GM21360 (cell line): ENCODE measurements at regions not wholly inside any gene's neighbourhood (a gene's known extent, or its start where the extent isn't known, plus 50 kb on each side); places are given as distances from the start of the nearest gene placed in this dataset.
A peak's percentile ranks its signal among the peaks of the same experiment; 100 is the strongest.

Experiments
- ATAC-seq: cut with Tn5 transposase; IDR thresholded peaks from one replicate; pipeline ENCODE4 v1.9.1; 2021; ENCODE audit warnings: mild to moderate bottlenecking, moderate library complexity; ENCODE audit not compliant: unreplicated experiment

- no peak for ATAC-seq
Observed at GRCh38 chr9:7996558-7996957, 197.0 kb upstream of the DMAC1 start.

DNA sequence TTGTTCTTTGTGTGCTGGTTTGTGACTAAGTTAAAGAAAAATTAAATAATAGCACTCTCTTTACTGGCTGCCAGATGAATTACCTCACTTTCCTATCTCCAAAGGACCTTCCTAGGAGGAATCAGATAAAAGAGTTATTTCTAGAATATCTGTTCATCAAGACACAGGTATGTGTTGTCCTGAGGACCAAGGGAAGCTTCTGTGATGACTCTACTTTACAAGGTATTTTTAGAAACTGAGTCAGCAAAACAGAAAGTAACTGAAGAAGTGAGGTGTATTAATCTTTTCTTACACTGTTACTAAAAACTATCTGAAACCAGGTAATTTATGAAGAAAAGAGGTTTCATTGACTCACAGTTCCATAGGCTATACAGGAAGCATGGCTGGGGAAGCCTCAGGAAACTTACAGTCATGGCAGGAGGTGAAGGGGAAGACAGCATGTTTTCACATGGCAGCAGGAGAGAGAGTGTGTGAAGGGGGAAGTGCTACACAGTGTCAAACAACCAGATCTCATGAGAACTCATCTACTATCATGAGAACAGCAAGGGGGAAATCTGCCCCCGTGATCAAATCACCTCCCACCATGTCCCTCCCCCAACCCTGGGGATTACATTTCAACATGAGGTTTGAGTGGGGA, 189.2 kb upstream of the DMAC1 start:
- ATAC-seq, result peak; percentile 69

- no peak for ATAC-seq
Observed at GRCh38 chr9:7984692-7985091, 185.1 kb upstream of the DMAC1 start.

DNA sequence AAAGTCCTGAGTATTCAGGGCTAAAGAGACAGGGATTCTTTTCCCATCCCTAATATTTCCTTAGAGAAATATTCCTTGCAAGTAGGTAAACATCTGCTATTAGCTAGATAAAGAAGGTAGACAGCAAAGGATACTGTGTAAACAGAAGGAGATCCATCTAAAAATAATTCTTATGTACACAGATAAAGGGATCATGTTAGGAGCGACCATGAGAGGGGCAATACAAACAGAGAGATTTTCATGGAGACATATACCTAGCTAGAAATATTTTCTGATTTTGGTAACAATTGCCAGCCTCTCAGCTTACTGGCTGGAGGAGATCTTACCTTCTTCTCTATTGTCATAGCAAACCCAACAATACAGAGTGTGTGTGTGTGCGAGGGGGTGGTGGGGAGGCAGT, 184.6 kb upstream of the DMAC1 start:
- no peak for ATAC-seq

DNA sequence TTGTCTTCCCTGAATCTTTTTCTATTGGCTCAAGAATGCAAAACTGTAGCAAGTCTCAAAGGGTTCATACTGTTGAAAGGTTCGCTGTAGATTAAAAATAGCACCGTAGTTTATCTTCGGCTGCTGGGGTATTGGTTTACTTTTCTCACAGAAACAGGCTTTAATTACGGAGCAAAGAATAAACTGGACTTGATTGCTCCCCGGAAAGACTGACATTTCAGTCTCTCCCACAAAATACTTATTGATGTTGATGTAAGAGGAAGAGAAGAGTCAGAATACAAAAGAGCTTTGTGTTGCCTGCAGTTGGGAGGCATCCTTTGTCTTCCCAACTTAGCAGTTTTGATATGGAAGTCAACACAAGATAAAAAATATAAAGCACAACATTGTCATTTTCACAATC, 183.9 kb upstream of the DMAC1 start:
- no peak for ATAC-seq

DNA sequence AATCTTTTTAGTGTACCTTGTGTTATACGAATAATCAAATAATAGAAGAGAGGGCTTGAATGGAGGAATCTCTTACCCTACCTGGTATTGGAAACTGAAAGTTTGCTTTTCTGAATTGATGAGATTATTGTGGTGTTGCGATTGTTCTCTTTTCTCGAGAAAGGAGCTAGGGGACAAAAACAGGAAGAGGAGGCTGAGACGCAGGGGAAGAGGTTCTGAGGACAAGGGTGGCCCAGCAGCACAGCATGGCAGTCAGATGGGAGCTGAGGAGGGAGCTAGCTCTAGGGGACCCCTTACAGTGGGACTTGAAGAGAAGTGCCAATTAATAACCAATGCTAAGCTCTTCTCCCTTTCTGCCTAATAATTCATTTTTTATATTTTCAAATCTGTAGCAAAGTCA, 183.3 kb upstream of the DMAC1 start:
- ATAC-seq, result no peak

- ATAC-seq, result no peak
Observed at GRCh38 chr9:7980691-7981289, 181.2 kb upstream of the DMAC1 start.

- ATAC-seq, result no peak
Observed at GRCh38 chr9:7980041-7980440, 180.5 kb upstream of the DMAC1 start.

DNA sequence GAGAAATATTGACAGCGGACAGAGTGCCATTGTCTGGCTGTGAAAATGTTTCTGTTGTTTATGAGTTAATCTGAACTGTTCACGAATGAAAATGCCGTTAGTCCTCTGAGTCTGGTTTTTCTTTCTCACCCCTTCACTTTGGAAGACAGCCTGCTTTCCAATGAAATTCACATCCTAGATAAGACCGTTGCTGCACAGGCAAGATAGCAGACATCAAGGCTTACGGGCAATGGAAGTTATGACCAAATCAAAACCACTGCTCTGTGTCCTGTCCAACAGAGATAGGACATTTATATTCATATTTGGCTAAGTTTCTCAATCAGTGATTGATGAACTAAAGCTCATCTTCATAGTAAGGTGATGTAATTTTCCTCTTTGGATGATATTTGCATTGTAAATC, 180.0 kb upstream of the DMAC1 start:
- ATAC-seq, result no peak

DNA sequence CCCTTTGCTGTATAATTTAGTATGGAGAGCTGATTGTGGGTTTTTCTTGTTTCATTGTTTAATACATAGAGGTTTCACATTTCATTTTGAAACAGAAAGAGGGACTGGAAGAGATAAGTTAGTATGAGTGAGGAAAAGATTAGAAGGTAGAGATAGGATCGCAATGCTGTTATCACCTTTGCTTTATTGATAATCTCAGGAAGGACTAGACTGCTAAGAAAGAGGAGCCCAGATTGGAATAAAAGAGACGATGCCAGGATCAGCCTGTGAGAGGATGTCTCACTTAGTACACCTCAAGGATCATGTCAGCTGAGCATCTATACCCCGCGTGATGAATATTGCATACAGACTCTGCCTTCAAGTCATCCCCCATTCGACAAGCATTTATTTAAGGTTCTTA, 178.0 kb upstream of the DMAC1 start:
- no peak for ATAC-seq

GRCh38 chr9:7976856-7977255, 177.3 kb upstream of the DMAC1 start:
- ATAC-seq, result no peak

- peak; percentile 97 for ATAC-seq
Observed at GRCh38 chr9:7976167-7976755, 176.7 kb upstream of the DMAC1 start.

DNA sequence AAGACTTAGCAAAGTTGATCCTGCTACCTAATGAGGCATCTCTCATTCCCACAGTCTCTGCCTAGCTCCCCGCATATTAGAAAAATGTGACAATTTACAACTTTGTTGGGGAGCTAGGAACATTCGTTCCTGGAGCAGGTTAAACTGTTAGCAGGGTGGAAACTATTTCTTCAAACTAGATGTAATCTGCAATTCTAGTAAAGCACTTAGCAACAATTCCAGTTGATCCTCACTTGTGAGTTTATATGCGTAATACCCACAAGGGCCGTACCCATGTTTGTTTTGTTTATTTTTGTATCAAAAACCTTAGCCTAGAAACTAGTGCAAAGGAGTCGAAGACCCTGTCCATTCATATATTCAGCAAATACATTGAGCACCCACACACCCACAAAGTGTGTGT, 175.8 kb upstream of the DMAC1 start:
- no peak for ATAC-seq

GRCh38 chr9:7974335-7974960, 174.9 kb upstream of the DMAC1 start:
- peak; percentile 26 for ATAC-seq

- ATAC-seq, result no peak
Observed at GRCh38 chr9:7973123-7973522, 173.5 kb upstream of the DMAC1 start.

DNA sequence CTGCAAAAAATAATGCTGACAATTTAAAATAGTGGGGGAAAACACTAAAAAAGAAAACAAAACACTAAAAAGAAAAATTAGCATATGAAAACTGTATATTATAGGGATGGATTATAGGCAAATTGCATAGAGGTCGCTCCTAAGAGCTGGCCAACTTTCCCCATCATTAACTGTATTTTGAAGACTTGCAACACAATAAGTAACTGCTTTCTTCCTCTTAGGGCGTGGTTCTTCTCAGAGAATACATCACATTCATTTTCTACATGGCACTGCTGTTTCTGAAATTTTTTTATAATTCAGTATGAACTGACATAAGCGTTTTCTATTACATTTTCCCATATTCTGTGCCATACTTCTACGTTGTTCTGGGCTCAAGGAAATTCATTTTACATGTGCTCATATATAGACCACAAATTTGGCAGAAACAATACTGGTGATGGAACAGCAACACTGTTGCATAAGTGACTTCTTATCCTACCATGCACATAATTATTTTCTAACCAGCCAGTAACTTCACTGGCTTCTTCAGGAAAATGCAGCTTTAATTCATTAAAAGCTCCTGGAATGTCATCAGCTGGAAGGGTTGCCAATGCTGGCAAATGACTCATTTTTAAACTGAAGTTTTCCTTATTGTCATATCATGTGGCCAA, 171.2 kb upstream of the DMAC1 start:
- no peak for ATAC-seq

DNA sequence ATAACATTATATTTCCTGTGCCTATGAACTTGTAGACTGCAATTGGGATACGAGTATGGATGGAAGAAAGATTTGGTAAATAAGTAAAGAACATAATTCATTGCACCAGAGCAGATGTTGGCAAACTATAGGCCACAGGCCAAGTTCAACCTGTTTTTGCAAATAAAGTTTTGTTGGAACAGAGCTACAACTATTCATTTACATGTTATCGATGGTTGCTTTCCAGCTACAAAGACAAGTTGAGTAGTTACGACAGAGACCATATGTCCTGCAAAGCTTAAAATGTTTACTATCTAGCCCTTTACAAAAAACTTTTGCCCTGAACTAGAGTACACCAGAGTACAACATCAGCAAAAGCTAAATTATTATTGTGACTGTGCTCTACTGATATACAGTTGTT, 169.1 kb upstream of the DMAC1 start:
- ATAC-seq, result no peak

GRCh38 chr9:7967851-7968250, 168.3 kb upstream of the DMAC1 start:
- no peak for ATAC-seq

DNA sequence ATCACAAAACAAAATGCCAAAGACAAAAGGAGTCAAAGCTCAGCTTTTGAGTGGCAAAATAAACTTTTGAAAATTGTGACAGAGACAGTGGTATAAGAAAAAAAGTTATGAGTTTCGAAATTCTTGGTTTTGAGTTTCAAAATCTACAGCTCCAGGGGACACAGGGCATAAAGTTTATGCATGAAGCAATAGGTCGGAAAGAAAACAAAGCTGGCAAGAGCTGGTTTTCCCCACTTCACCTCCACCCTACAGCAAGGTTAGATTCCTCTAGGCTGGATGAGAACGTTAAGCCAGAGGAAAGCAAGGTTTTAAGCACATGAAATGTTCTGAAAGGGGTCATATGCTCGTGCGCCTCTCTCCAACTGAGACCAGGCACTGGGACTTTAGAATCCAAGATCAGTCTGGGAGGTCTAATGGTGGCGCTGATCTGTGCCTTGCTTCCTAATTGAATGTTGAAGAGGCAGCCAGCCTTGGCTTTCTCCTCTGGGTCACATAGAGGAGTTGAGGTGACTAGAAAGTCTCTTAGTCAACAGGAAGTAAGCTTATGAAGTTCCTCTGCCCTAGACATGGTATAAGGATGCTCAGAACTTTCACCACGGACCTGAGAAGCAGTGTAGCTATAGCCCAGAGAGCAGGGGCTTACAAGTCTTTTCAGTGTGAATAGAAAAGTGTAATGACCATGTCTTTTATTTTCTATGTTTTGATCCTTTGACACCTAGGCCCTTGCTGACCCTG, 167.7 kb upstream of the DMAC1 start:
- no peak for ATAC-seq

GRCh38 chr9:7965063-7965462, 165.5 kb upstream of the DMAC1 start:
- no peak for ATAC-seq

DNA sequence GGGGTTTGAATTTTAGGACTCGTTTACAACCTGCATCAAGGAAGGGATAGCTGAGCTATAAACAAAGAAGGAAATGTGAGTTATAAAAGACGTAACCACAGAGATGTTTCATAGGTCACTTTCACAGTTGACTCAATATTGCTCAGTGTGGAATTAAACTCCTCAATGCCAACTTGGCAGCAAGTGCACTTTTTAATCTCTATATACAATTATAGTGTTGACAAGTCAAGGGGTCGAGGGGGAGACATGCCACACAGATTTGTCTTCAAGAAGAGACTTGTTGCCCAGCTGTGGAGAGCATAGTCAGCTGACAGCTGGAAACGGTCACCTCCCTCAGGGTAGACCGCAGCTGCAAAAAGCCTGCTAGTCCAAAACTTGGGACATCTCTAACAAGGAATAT, 163.4 kb upstream of the DMAC1 start:
- no peak for ATAC-seq
